SK-N-SH treated with all-trans-retinoic acid at 6 μM for 48 hours (cell line): ENCODE measurements at regions not wholly inside any gene's neighbourhood (a gene's known extent, or its start where the extent isn't known, plus 50 kb on each side); places are given as distances from the start of the nearest gene placed in this dataset.

Experiments
- ESRRG ChIP-seq: fragments of 250-450 bp; sonication (Bioruptor Pico); IDR thresholded peaks from 2 replicates; pipeline ENCODE4 v1.6.1; 2021; ENCODE audit warnings: mild to moderate bottlenecking
- GLIS3 ChIP-seq: fragments of 250-450 bp; sonication (Bioruptor Pico); IDR thresholded peaks from 2 replicates; pipeline ENCODE4 v1.5.0; 2020; ENCODE audit warnings: mild to moderate bottlenecking, moderate library complexity
- RARB ChIP-seq: fragments of 250-450 bp; sonication (Bioruptor Pico); IDR thresholded peaks from 2 replicates; pipeline ENCODE4 v1.8.0; 2021; ENCODE audit warnings: mild to moderate bottlenecking, moderate library complexity

DNA sequence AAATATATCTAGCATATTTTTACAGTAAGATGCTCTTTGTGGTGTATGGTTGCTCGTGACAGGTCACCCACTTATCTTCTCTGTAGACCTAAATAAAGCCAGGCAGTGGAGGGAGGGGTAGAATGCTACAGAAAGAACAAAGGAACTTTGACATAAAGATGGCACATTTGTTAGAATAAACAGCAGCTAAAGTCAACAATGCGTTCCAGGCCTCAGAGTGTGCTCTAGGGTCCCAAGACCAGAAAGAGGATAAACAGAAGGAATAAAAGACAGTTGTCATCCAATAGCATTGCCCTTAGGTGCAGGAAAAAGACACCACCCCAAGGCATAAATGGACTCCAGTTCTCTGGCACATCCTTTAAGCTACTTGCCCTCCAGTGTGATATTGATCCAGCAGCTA is 523.0 kb upstream of the CDH11 start:
- TF ChIP-seq ESRRG (CRISPR knock-in tag) (no peak), GLIS3 (CRISPR knock-in tag) (no peak), RARB (CRISPR knock-in tag) (no peak)
